ENCODE measurements at regions not wholly inside any gene's neighbourhood (a gene's known extent, or its start where the extent isn't known, plus 50 kb on each side); places are given as distances from the start of the nearest gene placed in this dataset.
"Not testable (repeated sequence)": the region's sequence is repeated elsewhere in the genome, so short reads cannot be mapped to it uniquely, and the experiment has no call there.

DNA sequence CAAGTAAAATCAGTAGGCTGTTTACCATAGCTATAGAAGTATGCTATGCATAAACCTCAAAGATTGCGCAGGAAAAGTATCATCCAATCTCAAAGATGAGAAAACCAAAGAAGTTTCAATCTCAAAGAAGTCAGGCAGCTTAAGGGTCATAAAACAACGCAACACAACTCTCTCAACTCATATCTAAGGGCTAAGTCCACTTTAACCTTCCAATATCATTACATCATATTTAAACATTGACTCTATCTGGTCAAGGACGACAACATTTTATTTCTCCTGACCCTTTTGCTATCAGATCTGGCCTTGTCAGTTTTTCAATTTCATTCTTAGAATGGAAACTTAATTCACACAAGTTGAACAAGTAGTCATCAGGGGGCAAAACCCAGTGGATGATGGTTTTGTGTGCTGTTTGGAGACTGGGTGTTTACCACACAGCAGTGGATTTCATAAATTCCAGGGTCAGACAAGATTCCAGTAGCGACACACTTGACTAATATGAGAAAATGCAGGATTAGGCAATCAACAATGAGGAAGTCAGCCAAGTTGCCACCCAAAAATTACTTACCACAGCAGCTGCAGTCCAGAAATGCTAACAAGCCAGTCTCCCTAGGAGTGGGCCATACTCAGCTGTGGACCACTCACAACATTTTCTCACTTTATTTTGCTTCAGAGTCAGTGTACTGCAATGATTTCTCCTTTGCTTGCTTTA lies 108.7 kb upstream of the NBPF26 start:
- DNase-seq (ENCODE audit: low read depth in 1 of 2, low spot score in 1 of 2), result not testable (repeated sequence)

DNA sequence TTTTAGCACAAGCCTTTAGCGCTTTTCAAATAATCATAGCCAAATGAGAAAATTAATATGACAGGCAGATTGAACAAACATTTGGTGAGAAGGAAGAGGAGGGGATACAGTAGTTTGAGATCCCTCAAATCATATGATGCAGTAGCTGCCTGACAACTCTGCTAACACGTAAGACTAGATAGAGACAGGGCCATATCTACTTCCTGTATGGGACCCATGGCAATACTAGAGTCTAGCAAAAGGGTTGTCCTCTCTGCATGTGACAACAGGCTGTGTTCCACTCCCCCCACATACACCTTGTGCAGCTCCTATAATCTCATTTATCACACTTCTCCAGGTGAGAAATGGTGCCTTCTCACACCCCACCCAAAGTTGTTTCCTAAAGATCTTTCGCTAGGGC lies 106.3 kb upstream of the NBPF26 start:
- not testable (repeated sequence) for DNase-seq (ENCODE audit: low read depth in 1 of 2, low spot score in 1 of 2)

DNA sequence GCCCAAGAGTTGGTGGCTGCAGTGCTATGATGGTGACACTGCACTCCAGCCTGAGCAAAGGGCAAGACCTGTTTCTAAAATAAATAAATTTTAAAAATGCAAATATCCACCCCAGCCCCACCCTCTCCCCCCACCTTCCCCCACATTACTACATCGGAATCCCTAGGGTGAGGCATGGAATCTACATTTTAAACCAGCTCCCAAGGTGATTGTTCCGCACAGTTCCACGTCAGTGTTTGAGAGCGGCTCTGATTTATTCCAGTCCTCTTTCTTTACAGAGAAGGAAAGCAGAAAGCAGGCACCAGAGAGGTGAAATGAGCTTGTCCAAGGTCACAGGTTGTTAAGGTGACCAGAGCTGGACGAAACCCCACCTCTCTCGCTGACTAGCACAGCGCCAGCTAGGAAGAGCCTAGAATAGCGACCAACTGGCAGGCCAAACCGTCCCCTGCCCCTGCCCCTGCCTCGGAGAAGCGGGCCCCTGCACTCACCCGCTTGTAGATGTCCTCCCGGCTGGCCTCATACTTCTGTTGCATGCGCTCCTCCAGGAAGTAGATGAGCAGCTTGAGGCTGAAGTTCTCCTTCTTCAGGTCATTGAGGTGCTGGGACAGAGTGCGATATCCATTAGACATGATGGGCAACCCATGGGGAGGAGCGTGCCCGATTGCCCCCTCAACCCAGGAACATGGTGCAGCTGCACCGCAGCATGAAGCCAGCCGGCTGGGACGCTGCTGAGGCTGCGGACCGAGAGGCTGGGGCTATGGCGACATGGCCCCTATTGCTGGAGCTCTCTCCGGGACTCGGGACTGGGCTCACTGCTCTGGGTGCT lies 103.7 kb upstream of the NBPF26 start:
- not testable (repeated sequence) for DNase-seq (ENCODE audit: low read depth in 1 of 2, low spot score in 1 of 2)

GRCh38 chr1:120620693-120620969 lies 103.1 kb upstream of the NBPF26 start:
- DNase-seq (ENCODE audit: low read depth in 1 of 2, low spot score in 1 of 2), result not testable (repeated sequence)

DNA sequence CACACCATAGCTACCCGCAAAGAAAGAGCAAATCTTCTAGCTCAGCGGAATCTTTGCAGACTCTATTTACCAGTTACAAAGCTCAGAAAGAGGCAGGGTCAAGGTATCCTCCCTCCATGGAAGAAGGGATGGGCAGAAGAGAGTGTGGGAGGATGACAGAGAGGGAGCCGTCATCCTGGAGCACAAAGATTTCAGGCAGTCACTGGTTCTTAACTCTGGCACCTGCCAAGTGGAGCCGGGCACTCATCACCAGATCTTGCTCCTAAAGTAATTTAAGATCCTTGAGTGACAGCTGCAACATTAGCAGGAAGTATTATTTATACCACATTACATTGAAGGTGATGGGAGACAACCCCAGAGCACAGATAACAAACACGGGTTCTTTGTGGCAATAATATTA lies 102.5 kb upstream of the NBPF26 start:
- DNase-seq (ENCODE audit: low read depth in 1 of 2, low spot score in 1 of 2), result not testable (repeated sequence)

GRCh38 chr1:120623539-120623938 lies 100.2 kb upstream of the NBPF26 start:
- not testable (repeated sequence) for DNase-seq (ENCODE audit: low read depth in 1 of 2, low spot score in 1 of 2)

DNA sequence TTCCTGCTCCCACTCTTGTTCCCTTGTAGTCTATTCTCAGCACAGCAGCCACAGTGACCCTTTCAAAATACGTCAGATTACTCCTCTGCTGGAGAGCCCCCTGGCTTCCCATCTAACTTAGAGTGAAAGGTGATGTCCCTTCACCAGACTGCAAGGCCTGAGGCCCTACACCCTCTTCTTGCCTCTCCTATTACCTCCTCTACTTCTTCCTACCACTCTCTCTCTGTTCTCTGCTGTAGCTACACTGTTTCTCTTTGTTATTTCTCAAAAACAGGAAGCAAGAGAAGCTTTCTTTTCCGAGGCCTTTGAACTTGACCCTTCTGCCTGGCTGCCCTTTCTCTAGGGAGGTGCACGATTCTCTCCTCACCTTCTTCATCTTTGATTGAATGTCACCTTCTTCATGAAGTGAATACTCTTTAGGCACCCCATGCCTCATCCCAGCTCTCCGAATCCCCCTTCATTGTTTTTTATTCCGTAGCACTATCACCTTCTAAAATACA lies 99.1 kb upstream of the NBPF26 start:
- not testable (repeated sequence) for DNase-seq (ENCODE audit: low read depth in 1 of 2, low spot score in 1 of 2)

DNA sequence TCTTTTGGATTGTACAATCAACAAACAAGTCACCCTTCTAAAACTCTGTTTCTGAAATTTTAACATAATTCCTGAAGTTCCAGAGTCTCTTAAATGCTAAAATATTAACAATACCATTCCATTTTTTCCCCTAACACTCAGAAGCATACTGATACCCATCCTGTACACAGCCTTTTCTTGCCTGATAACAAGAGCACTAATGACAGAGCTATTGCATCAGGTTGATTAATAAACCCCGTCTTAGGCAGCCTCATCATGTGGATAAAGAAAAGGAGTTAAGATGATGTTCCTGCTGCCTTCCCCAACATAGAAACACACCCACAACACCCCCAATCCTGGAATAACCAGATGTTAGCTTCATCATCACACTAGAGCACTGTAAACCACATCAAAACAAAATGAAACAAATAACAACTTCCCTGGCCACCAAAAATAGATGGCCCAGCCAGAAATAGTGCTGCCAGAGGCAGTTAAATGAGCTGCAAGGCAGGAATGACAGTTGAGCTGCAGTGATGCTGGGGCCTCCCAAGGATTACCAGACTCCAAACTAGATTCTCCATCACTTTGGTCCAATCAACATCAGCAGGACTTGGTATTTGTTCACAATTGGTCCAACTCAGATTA lies 93.8 kb upstream of the NBPF26 start:
- not testable (repeated sequence) for DNase-seq (ENCODE audit: low read depth in 1 of 2, low spot score in 1 of 2)

GRCh38 chr1:120634816-120635806 lies 88.6 kb upstream of the NBPF26 start:
- DNase-seq (ENCODE audit: low read depth in 1 of 2, low spot score in 1 of 2), result not testable (repeated sequence)

DNA sequence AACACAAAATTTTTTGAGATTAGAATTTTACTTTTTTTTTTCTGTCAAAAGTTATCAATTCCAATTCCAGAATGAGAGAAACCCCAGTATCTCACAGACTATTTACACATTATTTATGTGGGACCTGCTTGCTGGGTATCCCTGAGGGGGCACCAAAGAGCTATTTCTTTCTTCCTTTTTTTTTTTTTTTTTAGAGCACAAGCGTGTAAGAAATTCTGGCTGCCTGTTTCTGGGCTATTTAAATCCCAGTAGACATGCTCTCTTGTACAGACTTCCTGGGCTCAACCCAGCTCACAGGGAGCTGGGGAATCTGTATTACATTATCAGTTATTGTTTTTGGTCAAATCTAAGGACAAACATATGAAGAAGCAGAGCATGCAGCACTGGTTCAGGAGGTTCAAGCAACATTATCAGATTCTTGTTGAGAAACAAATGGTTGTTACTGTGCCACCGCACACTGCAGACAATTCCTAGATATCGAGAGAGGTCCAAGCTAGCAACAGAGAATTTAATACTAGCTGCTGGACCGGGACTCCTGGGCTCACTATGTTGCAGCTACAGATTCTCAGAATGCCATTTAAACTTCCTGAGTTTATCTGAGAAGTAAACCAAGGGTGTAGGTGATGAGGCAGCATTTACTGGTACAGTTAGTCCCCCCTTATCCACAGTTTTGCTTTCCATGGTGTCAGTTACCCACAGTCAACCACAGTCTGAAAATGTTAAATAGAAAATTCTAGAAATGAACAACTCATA lies 83.3 kb upstream of the NBPF26 start:
- not testable (repeated sequence) for DNase-seq (ENCODE audit: low read depth in 1 of 2, low spot score in 1 of 2)

DNA sequence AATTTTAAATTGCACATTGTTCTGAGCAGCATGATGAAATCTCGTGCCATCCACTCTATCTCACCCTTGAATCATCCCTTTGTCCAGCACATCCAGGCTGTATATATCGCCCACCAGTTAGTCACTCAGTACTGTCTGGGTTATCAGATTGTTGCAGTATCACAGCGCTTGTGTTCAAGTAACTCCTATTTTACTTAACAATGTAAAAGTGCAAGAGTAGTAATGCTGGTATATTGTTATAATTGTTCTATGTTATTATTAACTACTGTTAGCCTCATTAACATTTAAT lies 82.8 kb upstream of the NBPF26 start:
- DNase-seq (ENCODE audit: low read depth in 1 of 2, low spot score in 1 of 2), result not testable (repeated sequence)

- DNase-seq (ENCODE audit: low read depth in 1 of 2, low spot score in 1 of 2), result not testable (repeated sequence)
These were observed 76.6 kb upstream of the NBPF26 start for GRCh38 chr1:120647182-120647581.

- DNase-seq (ENCODE audit: low read depth in 1 of 2, low spot score in 1 of 2), result not testable (repeated sequence)
These were observed 74.7 kb upstream of the NBPF26 start for GRCh38 chr1:120648915-120649623.

- not testable (repeated sequence) for DNase-seq (ENCODE audit: low read depth in 1 of 2, low spot score in 1 of 2)
These were observed 74.0 kb upstream of the NBPF26 start for GRCh38 chr1:120649730-120650129.

DNA sequence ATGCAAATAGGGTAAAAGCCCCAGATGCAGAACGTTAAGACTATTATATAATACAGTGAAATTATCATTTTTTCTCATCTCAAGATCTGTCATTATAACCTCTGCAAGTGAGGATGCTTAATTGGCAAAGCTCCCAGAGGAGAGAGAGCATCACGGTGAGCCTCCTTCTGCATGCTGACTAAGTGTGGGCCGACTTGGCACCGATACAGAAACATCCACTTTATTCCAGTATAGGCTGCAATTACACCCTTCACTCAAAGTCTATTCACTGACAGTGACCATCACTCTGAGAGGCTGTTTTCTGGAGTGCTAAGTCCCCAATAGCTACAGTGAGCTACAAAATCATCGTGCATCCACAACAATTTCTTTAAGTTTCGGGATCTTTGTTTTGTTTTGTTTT lies 69.6 kb upstream of the NBPF26 start:
- not testable (repeated sequence) for DNase-seq (ENCODE audit: low read depth in 1 of 2, low spot score in 1 of 2)

GRCh38 chr1:120655394-120655793 lies 68.4 kb upstream of the NBPF26 start:
- not testable (repeated sequence) for DNase-seq (ENCODE audit: low read depth in 1 of 2, low spot score in 1 of 2)

- not testable (repeated sequence) for DNase-seq (ENCODE audit: low read depth in 1 of 2, low spot score in 1 of 2)
These were observed 67.6 kb upstream of the NBPF26 start for GRCh38 chr1:120656116-120656515.

DNA sequence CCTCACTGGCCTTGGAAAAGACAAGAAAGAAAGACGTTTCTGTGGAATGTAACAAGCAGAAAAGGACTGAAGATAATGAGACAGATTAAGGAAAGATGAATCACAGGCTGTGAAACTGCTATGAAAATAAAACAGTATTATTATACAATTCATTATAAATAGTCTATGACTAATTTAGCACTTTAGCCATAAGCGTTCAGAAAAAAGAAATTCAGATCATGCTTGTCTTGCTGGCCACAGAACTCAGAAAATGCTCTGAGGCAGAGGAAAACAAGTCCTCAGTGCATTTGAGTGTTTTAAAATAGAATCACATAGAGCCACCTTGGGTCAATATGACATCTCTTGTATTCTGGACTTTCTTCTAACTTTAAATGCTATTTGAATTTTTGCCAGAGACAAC lies 65.9 kb upstream of the NBPF26 start:
- DNase-seq (ENCODE audit: low read depth in 1 of 2, low spot score in 1 of 2), result not testable (repeated sequence)

DNA sequence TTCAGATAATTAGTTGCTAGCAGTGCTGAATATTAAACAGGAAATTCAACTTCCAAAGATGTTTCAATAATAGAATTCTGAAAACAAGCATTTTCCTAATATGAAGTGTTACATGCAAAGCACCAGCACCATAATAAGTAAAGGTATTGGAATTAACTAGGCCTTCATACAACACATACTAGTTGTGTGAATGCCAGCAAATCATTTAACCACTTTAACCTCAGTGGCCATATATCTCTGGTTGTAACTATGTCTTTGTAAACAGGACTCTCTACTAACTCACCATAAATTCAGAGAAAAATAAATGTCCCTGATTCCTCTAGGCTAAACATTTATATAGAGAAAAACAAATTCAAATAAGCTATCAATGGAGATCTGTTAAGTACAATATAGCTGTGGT lies 65.1 kb upstream of the NBPF26 start:
- not testable (repeated sequence) for DNase-seq (ENCODE audit: low read depth in 1 of 2, low spot score in 1 of 2)

Data from activated T-helper 1 cell treated with anti-CD3 and anti-CD28 coated beads, Interleukin-2, amount 50 U/mL, for 16 hours (primary cell).